ENCODE measurements at regions not wholly inside any gene's neighbourhood (a gene's known extent, or its start where the extent isn't known, plus 50 kb on each side); places are given as distances from the start of the nearest gene placed in this dataset.

- no peak for TF ChIP-seq CTCF (IDR thresholded peaks at IDR 0.05; ENCODE audit: insufficient read depth, low read depth, low read length)
- no peak for TF ChIP-seq EZH2 (IDR thresholded peaks at IDR 0.05; ENCODE audit: insufficient read depth, low read length)
Observed at GRCh38 chr5:159817262-159818029, 98.8 kb upstream of the ADRA1B start.
